GM21526 (cell line): ENCODE measurements at regions not wholly inside any gene's neighbourhood (a gene's known extent, or its start where the extent isn't known, plus 50 kb on each side); places are given as distances from the start of the nearest gene placed in this dataset.

Experiments used
- ATAC-seq: cut with Tn5 transposase; IDR thresholded peaks from one replicate; pipeline ENCODE4 v1.9.1; 2021; ENCODE audit warnings: moderate library complexity; ENCODE audit not compliant: unreplicated experiment, low FRiP score

GRCh38 chr1:87165177-87165576, 163.5 kb upstream of the LMO4 start:
- no peak for ATAC-seq

- ATAC-seq: no peak
Measured at GRCh38 chr1:87167157-87167789, 161.4 kb upstream of the LMO4 start.

GRCh38 chr1:87167848-87168525, 160.7 kb upstream of the LMO4 start:
- no peak for ATAC-seq

GRCh38 chr1:87169263-87169910, 159.3 kb upstream of the LMO4 start:
- no peak for ATAC-seq

GRCh38 chr1:87170157-87170556, 158.5 kb upstream of the LMO4 start:
- no peak for ATAC-seq

GRCh38 chr1:87170931-87171598, 157.6 kb upstream of the LMO4 start:
- ATAC-seq: no peak

GRCh38 chr1:87173231-87173630, 155.4 kb upstream of the LMO4 start:
- no peak for ATAC-seq

- ATAC-seq: no peak
Measured at GRCh38 chr1:87174724-87175245, 153.9 kb upstream of the LMO4 start.

- peak; percentile 69 for ATAC-seq
Measured at GRCh38 chr1:87176087-87176486, 152.6 kb upstream of the LMO4 start.

GRCh38 chr1:87176514-87176913, 152.2 kb upstream of the LMO4 start:
- ATAC-seq: peak; percentile 22

- no peak for ATAC-seq
Measured at GRCh38 chr1:87178441-87178840, 150.2 kb upstream of the LMO4 start.

- ATAC-seq: no peak
Measured at GRCh38 chr1:87179076-87179810, 149.4 kb upstream of the LMO4 start.

- no peak for ATAC-seq
Measured at GRCh38 chr1:87179851-87180519, 148.7 kb upstream of the LMO4 start.

GRCh38 chr1:87180682-87181081, 148.0 kb upstream of the LMO4 start:
- no peak for ATAC-seq

- ATAC-seq: no peak
Measured at GRCh38 chr1:87182611-87183010, 146.1 kb upstream of the LMO4 start.

- ATAC-seq: no peak
Measured at GRCh38 chr1:87185077-87185476, 143.6 kb upstream of the LMO4 start.

- ATAC-seq: no peak
Measured at GRCh38 chr1:87186346-87186745, 142.3 kb upstream of the LMO4 start.

GRCh38 chr1:87188640-87189039, 140.0 kb upstream of the LMO4 start:
- no peak for ATAC-seq

GRCh38 chr1:87190402-87190801, 138.3 kb upstream of the LMO4 start:
- no peak for ATAC-seq

GRCh38 chr1:87191646-87192045, 137.0 kb upstream of the LMO4 start:
- ATAC-seq: no peak
